GM06990 (cell line): ENCODE measurements at regions not wholly inside any gene's neighbourhood (a gene's known extent, or its start where the extent isn't known, plus 50 kb on each side); places are given as distances from the start of the nearest gene placed in this dataset.

Source experiments
- DNase-seq: peaks from one replicate; pipeline ENCODE4 v3.0.0-alpha.2; 2011; ENCODE audit not compliant: insufficient read length; ENCODE audit errors: extremely low read depth
- H3K27me3 ChIP-seq: replicated peaks from 2 replicates; pipeline ENCODE4 v1.6.0; 2011; ENCODE audit warnings: low read length; ENCODE audit not compliant: control insufficient read depth, insufficient read depth
- H3K36me3 ChIP-seq: 2 replicates; pipeline ENCODE4 v1.5.1; 2011; ENCODE audit warnings: low read length; ENCODE audit not compliant: control insufficient read depth, insufficient read depth
- H3K4me3 ChIP-seq: replicated peaks from 2 replicates; pipeline ENCODE4 v1.5.1; 2011; ENCODE audit warnings: low read depth, mild to moderate bottlenecking, control low read depth, low read length
- TF ChIP-seq, protein P1 (sequence below): IDR thresholded peaks from 2 replicates; pipeline ENCODE4 v1.5.1; 2011; ENCODE audit warnings: low read length, control low read depth, mild to moderate bottlenecking, inconsistent platforms; ENCODE audit not compliant: insufficient read depth, poor library complexity, severe bottlenecking

DNA sequence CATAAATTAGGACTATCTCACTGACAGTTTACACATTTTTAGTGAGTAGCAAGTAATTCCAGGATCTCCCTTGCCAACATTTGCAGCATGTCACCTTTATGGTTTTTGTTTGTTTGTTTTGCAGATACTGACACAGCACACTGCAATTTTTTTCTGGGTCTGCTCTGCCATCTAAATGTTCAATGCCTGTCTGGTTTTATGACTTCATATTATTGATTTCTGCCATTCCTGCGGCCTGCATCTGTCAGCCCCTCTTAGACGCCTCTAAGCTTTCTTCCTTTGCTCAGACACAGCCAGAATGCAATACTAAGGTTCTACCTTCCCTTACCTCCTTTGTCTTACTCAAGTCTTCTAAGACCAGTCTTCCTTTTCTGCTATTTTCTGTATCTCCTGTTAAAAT, 321.2 kb upstream of the AZI2 start:
- H3K27me3 ChIP-seq, result no peaks in the 10 kb centered on the region; the same call in 1 of the 2 replicates
- no peaks in the 10 kb centered on the region for H3K36me3 ChIP-seq
- H3K4me3 ChIP-seq, result no peak overlapping the region
- no peak for DNase-seq
- TF ChIP-seq, protein P1, sequence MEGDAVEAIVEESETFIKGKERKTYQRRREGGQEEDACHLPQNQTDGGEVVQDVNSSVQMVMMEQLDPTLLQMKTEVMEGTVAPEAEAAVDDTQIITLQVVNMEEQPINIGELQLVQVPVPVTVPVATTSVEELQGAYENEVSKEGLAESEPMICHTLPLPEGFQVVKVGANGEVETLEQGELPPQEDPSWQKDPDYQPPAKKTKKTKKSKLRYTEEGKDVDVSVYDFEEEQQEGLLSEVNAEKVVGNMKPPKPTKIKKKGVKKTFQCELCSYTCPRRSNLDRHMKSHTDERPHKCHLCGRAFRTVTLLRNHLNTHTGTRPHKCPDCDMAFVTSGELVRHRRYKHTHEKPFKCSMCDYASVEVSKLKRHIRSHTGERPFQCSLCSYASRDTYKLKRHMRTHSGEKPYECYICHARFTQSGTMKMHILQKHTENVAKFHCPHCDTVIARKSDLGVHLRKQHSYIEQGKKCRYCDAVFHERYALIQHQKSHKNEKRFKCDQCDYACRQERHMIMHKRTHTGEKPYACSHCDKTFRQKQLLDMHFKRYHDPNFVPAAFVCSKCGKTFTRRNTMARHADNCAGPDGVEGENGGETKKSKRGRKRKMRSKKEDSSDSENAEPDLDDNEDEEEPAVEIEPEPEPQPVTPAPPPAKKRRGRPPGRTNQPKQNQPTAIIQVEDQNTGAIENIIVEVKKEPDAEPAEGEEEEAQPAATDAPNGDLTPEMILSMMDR, result no peak

DNA sequence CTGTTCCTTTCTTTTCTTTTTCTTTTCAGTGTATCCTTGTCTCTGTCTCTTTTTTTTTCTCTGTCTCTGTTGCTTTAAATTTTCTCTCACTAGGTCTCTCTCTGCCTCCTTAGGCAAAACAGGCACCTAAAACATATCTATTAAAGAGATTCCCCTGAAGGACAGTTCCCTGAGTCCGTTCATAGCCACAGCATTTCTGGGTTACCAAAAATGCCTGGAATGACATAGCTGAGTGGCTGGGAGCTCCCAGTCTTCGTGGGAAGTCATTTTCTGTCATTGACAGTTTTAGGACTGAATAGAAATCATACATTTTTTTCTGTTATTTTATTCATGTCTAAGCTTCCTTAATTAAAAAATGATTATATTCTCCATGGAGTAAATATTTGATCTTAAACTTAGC, 323.8 kb upstream of the AZI2 start:
- Histone ChIP-seq H3K36me3 (no peaks in the 10 kb centered on the region), H3K4me3 (no peak overlapping the region), H3K27me3 (no peaks in the 10 kb centered on the region; the same call in 1 of the 2 replicates)
- TF ChIP-seq, protein P1, result no peak
- no peak for DNase-seq

DNA sequence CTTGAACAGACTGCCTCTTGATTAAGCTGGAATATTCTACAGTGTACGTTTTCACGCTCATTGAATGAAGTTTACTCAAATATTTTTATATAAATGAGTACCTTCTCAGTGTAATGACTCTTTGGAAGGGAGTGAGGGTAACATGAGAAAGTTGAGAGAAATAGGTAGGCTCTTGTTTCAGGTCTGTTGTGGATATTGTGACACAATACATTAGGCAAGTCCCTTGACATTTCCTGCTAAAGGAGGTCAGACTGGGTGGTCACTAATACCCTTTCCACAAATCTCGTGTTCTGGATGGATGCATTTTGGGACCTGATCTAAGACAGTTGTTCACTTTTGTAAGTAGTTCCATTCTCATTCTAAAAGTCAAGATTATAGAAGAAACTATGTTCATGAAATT, 324.8 kb upstream of the AZI2 start:
- Histone ChIP-seq H3K27me3 (no peaks in the 10 kb centered on the region; the same call in 1 of the 2 replicates), H3K36me3 (no peaks in the 10 kb centered on the region), H3K4me3 (no peak overlapping the region)
- no peak for DNase-seq
- TF ChIP-seq, protein P1, result no peak

DNA sequence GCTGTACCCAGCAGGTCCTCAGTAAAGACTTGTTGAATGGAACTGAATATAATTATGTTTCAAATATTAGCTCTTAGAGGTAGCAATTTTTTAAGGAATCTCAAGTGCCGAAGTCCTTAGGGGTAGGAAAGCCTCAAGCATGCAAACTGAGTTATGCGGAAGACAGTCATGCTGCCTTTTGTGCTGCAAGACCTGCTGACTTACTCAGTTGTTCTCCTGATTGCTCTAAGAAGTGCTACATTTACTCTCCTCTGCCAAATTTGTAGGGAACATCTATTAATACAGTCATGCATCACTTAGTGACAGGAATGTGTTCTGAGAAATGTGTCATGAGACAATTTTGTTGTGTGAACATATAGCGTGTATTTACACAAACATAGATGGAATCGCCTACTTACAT, 325.6 kb upstream of the AZI2 start:
- Histone ChIP-seq H3K36me3 (no peaks in the 10 kb centered on the region), H3K4me3 (no peak overlapping the region), H3K27me3 (no peaks in the 10 kb centered on the region; the same call in 1 of the 2 replicates)
- no peak for DNase-seq
- TF ChIP-seq, protein P1, result no peak

DNA sequence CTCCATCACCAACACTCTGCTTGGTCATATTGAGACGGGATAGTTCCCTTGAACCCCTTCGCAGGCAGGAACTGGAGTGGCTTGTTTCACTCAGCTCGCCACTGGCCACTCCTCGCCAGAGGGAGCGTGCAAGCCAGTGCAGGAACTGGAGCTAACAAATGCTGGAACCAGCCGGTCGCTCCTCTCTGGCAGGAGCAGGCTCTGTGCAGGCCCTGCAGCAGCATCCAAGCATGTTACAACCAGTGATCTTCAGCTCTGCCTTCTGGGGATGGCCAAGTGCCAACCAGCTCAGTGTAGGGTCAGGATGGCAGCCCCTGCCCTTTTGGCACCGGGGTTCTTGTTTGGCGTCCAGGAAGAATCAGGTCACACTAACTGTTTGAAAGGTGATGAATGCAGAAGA, 329.0 kb upstream of the AZI2 start:
- no peak for DNase-seq
- Histone ChIP-seq H3K27me3 (no peaks in the 10 kb centered on the region; the same call in 1 of the 2 replicates), H3K4me3 (no peak overlapping the region), H3K36me3 (no peaks in the 10 kb centered on the region)
- TF ChIP-seq, protein P1, result no peak

DNA sequence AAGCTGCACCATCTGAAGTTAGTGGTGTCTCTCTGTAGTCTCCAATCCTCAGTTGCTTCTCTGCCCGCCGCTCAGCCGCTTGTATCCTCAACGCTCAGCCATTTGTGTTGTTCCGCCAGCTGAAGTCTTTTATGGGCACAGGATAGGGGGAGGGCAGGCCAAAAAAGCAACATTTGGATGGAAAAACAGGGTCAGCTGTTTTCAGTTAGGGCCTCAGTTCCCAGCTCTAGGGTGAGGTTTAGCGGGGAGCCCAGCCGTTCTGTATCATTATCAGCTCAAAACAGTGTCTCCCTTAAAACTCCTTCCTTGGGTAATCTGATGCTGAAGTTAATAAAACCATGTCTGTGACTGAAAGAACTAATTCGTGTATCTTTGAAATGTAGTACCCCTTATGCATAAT, 329.5 kb upstream of the AZI2 start:
- H3K36me3 ChIP-seq, result no peaks in the 10 kb centered on the region
- no peak overlapping the region for H3K4me3 ChIP-seq
- DNase-seq, result no peak
- TF ChIP-seq, protein P1, result no peak
- H3K27me3 ChIP-seq, result no peaks in the 10 kb centered on the region; the same call in 1 of the 2 replicates
